HUES64 (cell line): ENCODE measurements at regions not wholly inside any gene's neighbourhood (a gene's known extent, or its start where the extent isn't known, plus 50 kb on each side); places are given as distances from the start of the nearest gene placed in this dataset.

ENCODE experiments used
- H3K27ac ChIP-seq: 2 replicates; pipeline ENCODE4 v1.7.0; 2013; ENCODE audit warnings: low read depth, low read length, inconsistent platforms
- H3K27me3 ChIP-seq: 2 replicates; pipeline ENCODE4 v1.6.1; 2013; ENCODE audit warnings: mild to moderate bottlenecking, low read length; ENCODE audit not compliant: insufficient read depth
- H3K36me3 ChIP-seq: 2 replicates; pipeline ENCODE4 v1.6.1; 2013; ENCODE audit warnings: mild to moderate bottlenecking, low read length; ENCODE audit not compliant: insufficient read depth
- H3K4me1 ChIP-seq: 2 replicates; pipeline ENCODE4 v1.6.1; 2013; ENCODE audit warnings: mild to moderate bottlenecking, low read length, moderate library complexity; ENCODE audit not compliant: insufficient read depth
- H3K4me3 ChIP-seq: 2 replicates; pipeline ENCODE4 v1.5.1; 2013; ENCODE audit warnings: mild to moderate bottlenecking, low read length, moderate library complexity
- H3K9ac ChIP-seq: 2 replicates; pipeline ENCODE4 v1.6.1; 2013; ENCODE audit warnings: mild to moderate bottlenecking, low read depth, low read length
- H3K9me3 ChIP-seq: 2 replicates; pipeline ENCODE4 v1.6.1; 2013; ENCODE audit warnings: low read depth, low read length; ENCODE audit not compliant: insufficient read depth
- WGBS: fragments of 150-250, 120-280 bp; methylation state at CpG from one replicate; pipeline ENCODE4 v1.1.7; 2013; ENCODE audit warnings: missing lambda C conversion rate; 5-methylcytosine and 5-hydroxymethylcytosine counted together

DNA sequence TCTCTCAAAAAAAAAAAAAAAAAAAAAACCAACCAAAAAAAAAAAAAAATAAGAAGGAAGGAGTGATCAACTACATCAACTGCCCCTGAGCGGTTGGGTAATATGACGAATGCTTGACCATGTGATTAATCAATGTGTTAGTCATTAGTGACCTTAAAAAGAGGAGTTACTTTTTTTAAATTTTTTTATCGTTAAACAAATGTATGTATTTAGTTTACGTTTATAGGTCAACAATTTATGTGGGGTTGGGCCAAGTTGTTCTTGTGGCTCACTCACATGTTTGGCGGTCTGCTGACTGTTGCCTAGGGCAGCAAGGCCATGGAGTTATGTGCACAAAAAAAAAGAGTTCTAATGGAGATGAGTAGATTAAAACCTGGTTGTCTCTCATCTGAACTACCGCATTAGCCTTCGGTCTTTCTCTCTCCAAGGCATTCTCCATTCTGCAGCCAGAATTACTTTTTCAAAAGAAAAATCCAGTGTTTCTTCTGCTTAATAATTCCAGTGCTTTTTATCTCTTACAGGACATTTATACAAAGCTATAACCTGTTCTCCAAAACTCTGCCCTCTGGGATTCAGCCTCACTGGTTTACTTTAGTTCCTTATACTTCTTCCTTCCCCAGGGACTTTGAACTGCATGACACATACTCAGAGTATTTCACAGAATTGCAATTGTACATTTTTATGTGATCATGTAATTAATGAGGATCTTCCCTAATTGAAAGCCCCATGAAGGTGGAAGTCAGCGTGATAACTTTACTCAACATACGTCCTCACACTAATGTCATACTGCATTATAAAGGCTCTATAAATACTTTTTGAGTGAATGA, 505.5 kb downstream of the ANKRD50 start:
- Histone ChIP-seq H3K9ac (no peak overlapping the region), H3K27me3 (no peaks in the 10 kb centered on the region), H3K4me1 (peaks cover 13% of the 10 kb centered on the region; the same call in 1 of the 2 replicates), H3K4me3 (no peak overlapping the region), H3K9me3 (no peaks in the 10 kb centered on the region), H3K36me3 (no peaks in the 10 kb centered on the region), H3K27ac (no peak overlapping the region)
- 95% methylated on average over 8 of the region's 9 CpGs for WGBS

DNA sequence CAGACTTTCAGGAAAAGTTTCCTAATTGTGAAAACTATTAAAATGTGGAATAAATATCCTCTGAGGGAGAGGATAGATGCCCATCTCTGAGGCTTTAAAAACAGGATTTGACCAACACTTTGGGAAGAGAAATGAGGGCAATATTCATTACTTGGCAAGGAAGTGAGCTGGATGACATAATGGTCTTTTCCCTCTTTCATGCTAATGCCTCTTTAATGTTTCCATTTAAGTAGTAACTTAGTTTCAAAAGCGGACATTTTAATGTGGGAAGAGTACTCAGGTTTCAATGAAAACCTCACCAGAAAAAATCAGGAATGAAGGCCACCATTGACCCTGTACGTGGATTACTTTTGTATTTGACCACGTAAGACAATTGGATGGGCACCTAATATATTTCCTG, 503.3 kb downstream of the ANKRD50 start:
- H3K4me3 ChIP-seq, result no peak overlapping the region
- H3K36me3 ChIP-seq, result no peaks in the 10 kb centered on the region
- H3K27ac ChIP-seq, result no peak overlapping the region
- no peaks in the 10 kb centered on the region for H3K9me3 ChIP-seq
- H3K4me1 ChIP-seq, result peaks cover 13% of the 10 kb centered on the region; the same call in 1 of the 2 replicates
- no peak overlapping the region for H3K9ac ChIP-seq
- WGBS, result 86% methylated on average over 3 of the region's 3 CpGs
- no peaks in the 10 kb centered on the region for H3K27me3 ChIP-seq

DNA sequence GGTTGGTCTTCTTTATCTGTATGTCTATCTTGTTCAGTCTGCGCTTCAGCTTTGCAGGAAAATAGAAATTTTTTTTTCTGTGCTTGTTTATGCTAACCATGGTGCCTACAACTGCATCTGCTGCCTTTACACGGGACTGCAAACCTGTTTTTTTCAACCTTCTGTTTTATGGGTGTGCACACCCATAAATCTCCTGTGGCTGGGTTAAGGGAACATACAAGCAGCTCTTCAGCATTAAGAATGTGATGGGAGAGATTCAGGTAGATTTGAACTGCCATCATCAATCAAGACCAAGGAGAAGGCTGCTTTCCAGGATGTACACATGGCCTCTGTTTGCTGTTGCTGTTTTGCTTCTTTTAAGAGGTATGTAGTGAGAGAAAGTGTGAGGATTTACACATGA, 502.9 kb downstream of the ANKRD50 start:
- Histone ChIP-seq H3K27me3 (no peaks in the 10 kb centered on the region), H3K4me1 (peaks cover 13% of the 10 kb centered on the region; the same call in 1 of the 2 replicates), H3K27ac (no peak overlapping the region), H3K9ac (no peak overlapping the region), H3K4me3 (no peak overlapping the region), H3K36me3 (no peaks in the 10 kb centered on the region), H3K9me3 (no peaks in the 10 kb centered on the region)
- WGBS, result 91% methylated on average over 2 of the region's 2 CpGs

DNA sequence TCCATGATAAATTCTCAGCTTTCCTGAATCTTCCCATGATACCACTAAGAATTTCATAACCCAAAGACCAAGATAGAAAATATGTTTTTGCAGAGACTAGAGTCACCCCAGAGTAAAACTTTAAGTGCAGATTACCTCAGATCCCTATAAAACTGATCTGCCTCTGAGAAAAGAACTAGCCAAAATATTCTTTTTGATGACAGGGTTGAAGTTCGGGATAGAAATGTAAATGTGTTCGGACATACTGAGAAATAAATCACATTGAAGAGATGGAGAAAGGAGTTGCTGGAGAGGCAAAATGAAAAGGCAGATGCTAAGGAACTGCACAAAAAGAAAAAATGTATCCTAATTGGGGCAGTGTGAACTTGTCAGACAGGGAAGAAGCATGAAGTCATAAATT, 501.8 kb downstream of the ANKRD50 start:
- Histone ChIP-seq H3K4me1 (peaks cover 13% of the 10 kb centered on the region; the same call in 1 of the 2 replicates), H3K36me3 (no peaks in the 10 kb centered on the region), H3K27me3 (no peaks in the 10 kb centered on the region), H3K27ac (no peak overlapping the region), H3K9ac (no peak overlapping the region), H3K4me3 (no peak overlapping the region), H3K9me3 (no peaks in the 10 kb centered on the region)
- WGBS, result 93% methylated on average over 2 of the region's 2 CpGs

DNA sequence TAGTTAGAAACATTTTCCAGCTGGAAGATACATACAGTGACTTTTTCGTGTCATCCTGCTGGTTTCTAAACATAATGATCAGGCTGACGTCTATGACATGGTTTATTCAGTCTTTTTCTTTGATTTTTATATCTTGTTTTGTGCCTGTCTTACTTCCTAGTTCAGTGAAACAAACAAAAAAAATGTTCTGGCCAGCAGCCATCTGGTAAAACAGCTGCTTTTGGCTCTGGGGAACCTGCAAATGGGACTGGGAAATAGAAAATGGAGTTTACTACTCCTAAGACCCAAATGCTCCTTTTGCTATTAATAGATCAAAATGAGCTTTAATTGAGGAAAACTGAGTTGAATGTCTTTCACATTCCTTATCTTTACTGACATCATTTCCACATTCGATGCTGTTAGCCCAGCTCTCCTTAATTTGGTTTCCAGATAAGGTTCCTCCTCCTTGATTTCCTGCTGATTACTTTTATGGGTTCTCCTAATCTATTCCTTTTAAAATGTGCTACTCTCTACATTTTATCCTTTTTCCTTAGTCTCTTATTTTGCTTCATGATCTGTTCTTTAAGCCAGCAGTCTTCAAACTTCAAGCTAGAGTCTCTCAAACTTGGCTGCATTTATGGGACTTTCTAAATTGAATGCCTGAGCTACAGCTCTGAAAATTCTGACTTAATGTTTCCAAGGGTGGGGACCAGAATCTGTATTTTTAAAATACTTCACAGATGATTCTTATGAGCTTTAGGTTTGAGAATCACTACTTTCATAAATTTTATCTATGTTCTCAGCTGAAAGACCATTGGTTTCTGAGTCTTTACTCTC, 499.5 kb downstream of the ANKRD50 start:
- no peaks in the 10 kb centered on the region for H3K27me3 ChIP-seq
- H3K36me3 ChIP-seq, result no peaks in the 10 kb centered on the region
- no peak overlapping the region for H3K27ac ChIP-seq
- no peaks in the 10 kb centered on the region for H3K9me3 ChIP-seq
- no peak overlapping the region for H3K4me3 ChIP-seq
- H3K9ac ChIP-seq, result no peak overlapping the region
- peaks cover 13% of the 10 kb centered on the region; the same call in 1 of the 2 replicates for H3K4me1 ChIP-seq
- 83% methylated on average over 3 of the region's 3 CpGs for WGBS

DNA sequence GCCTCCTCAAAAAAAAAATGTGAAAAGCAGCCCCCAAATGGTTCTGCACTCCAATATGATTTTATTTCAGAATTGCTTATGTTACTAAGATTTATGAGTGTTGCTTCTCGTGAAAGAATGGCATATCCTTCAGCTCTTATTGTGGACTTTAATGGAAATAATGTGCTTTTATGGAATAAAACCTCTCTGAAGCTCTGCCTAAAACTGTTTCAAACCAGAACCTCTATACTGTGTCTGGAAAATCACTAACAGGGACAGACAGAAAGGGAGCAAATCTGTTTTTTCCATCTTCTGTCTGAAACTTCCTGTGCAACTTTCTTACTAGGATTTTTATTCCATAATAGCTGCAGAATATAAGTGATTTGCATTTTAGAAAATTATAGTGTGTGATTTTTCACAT, 493.1 kb downstream of the ANKRD50 start:
- Histone ChIP-seq H3K9ac (no peak overlapping the region), H3K4me3 (no peak overlapping the region), H3K27me3 (no peaks in the 10 kb centered on the region), H3K9me3 (no peaks in the 10 kb centered on the region), H3K4me1 (no peaks in the 10 kb centered on the region), H3K36me3 (no peaks in the 10 kb centered on the region), H3K27ac (no peak overlapping the region)
- WGBS, result 100% methylated on average over 1 of the region's 1 CpG

DNA sequence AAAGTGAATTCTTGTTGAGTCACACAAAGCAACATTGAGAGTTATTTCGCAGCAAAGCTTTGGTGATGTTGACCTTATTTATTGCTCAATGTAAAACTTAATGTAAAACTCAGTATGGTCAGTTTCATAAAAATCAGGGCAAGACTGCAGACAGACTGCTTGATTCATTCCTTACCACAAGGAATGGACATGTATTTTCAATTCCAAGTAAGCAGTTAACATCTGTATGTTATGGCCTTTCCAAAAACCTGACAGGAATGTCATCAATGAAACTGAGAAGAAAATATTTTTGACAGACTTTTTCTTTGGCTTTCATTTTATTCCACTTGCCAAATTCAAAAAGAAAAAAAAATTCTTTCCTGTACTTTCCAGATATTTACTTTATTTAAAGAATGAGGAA, 488.3 kb downstream of the ANKRD50 start:
- Histone ChIP-seq H3K36me3 (no peaks in the 10 kb centered on the region), H3K4me3 (no peak overlapping the region), H3K4me1 (no peaks in the 10 kb centered on the region), H3K9me3 (no peaks in the 10 kb centered on the region), H3K9ac (no peak overlapping the region), H3K27ac (no peak overlapping the region), H3K27me3 (no peaks in the 10 kb centered on the region)
- 91% methylated on average over 1 of the region's 1 CpG for WGBS

DNA sequence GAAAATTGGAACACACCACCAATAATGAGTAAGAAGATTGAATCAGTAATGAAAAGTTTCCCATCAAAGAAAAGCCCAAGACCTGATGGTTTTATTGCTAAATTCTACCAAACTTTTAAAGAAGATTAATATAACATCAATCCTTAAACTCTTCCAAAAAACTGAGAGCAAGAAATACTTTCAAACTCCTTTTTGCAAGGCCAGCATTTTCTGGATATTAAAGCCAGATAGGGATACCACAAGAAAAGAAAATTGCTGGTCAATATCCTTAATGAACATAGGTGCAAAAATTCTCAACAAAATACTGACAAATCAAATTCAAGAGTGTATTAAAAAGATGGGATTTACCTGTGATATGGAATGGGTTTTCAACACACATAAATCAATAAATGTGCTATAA, 484.6 kb downstream of the ANKRD50 start:
- H3K27me3 ChIP-seq, result no peaks in the 10 kb centered on the region
- no peak overlapping the region for H3K9ac ChIP-seq
- H3K4me3 ChIP-seq, result no peak overlapping the region
- H3K4me1 ChIP-seq, result no peaks in the 10 kb centered on the region
- H3K9me3 ChIP-seq, result no peaks in the 10 kb centered on the region
- H3K36me3 ChIP-seq, result no peaks in the 10 kb centered on the region
- no peak overlapping the region for H3K27ac ChIP-seq

DNA sequence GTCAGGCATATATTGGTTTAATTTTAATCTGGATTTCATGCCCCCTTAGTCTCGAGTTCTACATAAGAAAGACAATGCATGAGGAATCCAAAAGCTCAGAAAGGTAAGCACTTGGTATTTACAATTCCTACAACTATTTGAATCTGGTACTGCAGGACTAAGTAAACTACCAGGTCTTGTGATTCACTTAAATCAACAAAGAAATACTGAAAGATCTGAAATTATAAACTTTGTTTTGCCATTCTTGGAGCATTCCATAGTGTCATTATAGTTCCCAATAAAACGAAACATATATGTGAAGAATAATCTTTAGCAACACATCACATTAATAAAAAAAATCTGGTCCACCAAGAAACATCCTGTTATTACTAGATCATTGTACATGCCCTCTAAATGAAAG, 482.3 kb downstream of the ANKRD50 start:
- Histone ChIP-seq H3K27ac (no peak overlapping the region), H3K27me3 (no peaks in the 10 kb centered on the region), H3K4me3 (no peak overlapping the region), H3K9ac (no peak overlapping the region), H3K9me3 (no peaks in the 10 kb centered on the region), H3K4me1 (no peaks in the 10 kb centered on the region), H3K36me3 (no peaks in the 10 kb centered on the region)
- WGBS, result 90% methylated on average over 2 of the region's 2 CpGs

DNA sequence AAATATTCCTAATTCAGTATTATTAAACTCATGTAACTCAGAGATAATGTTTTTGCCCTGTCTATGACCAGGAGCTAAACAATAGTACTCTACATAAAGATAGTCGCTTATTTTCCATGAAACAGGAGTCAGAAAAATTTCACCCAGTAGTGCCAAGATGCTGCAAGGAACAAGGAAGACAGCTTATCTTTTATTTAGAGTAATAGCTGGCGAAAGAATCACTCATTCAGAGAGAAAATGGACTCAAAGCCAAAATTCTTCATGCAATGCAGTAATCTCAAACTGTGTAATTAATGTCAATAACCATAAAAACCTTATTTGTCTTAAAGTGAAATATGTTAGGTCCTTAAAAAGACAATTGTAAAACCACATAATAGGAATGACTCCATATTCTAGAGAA, 477.8 kb downstream of the ANKRD50 start:
- Histone ChIP-seq H3K4me3 (no peak overlapping the region), H3K9ac (no peak overlapping the region), H3K27ac (no peak overlapping the region), H3K36me3 (no peaks in the 10 kb centered on the region), H3K9me3 (no peaks in the 10 kb centered on the region), H3K27me3 (no peaks in the 10 kb centered on the region), H3K4me1 (no peaks in the 10 kb centered on the region)
- 92% methylated on average over 2 of the region's 2 CpGs for WGBS

DNA sequence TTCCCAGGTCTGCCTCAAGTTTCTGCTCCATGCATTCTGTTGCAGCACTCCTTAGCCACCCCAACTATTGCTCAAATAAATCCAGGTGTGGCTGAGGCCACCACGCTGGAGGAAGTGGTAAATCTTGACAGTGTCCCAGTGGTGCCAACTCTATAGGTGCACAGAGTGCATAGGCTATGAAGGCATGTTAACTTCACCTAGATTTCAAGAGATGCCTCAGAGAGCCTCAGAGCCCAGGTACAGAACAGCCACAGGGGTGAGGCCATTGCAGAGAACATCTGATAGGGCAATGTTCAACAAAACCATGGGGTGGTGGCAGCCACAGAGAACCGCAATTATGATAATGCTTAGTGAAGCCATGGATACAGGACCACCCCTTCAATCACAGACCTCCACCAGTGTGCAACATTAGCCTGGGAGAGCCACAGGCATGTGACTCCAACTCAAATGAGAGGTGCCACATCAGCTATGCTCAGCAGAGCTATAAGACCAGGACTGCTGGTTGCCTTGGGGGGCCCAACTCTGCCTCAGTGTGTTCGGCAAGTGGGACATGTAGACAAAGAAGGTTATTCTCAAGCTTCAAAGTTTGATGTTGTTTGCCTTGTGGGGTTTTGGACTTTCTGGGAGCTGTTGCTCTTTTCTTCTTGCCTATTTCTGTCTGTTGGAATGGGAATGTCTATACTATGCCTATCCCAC, 468.7 kb downstream of the ANKRD50 start:
- Histone ChIP-seq H3K4me1 (no peaks in the 10 kb centered on the region), H3K27me3 (no peaks in the 10 kb centered on the region), H3K9ac (no peak overlapping the region), H3K36me3 (no peaks in the 10 kb centered on the region), H3K4me3 (no peak overlapping the region), H3K9me3 (no peaks in the 10 kb centered on the region), H3K27ac (no peak overlapping the region)
- WGBS, result 93% methylated on average over 3 of the region's 3 CpGs
